ENCODE measurements at regions not wholly inside any gene's neighbourhood (a gene's known extent, or its start where the extent isn't known, plus 50 kb on each side); places are given as distances from the start of the nearest gene placed in this dataset.

Small RNAs in the stretch of these regions (small RNA-seq; reads per million reads assigned to genes)
- 0 reads per million in 3 experiments for gene AL391987.6 (ENCODE audit: insufficient read length in 3 of 3, low read depth in 3 of 3, low replicate concordance in 1 of 3)

Data from keratinocyte (primary cell).